ENCODE measurements at regions not wholly inside any gene's neighbourhood (a gene's known extent, or its start where the extent isn't known, plus 50 kb on each side); places are given as distances from the start of the nearest gene placed in this dataset.

- no peak overlapping the region for H3K4me3 ChIP-seq (ENCODE audit: low read depth, low read length)
- no peak for TF ChIP-seq CTCF (IDR thresholded peaks at IDR 0.05; ENCODE audit: low read depth, low read length)
- no peak for DNase-seq (ENCODE audit: low read depth, low spot score)
- in situ Hi-C loops (cut with HindIII; ENCODE audit: low sequenced_read_pairs), result no loop called here
Measured at GRCh38 chr12:53854701-53855316, 83.8 kb upstream of the HOXC13 start.

- no peak for DNase-seq (ENCODE audit: low read depth, low spot score)
- TF ChIP-seq CTCF (IDR thresholded peaks at IDR 0.05; ENCODE audit: low read depth, low read length), result no peak
- no peak overlapping the region for H3K4me3 ChIP-seq (ENCODE audit: low read depth, low read length)
- in situ Hi-C loops (cut with HindIII; ENCODE audit: low sequenced_read_pairs), result no loop called here
Measured at GRCh38 chr12:53856132-53856531, 82.5 kb upstream of the HOXC13 start.

- no peak for DNase-seq (ENCODE audit: low read depth, low spot score)
- TF ChIP-seq CTCF (IDR thresholded peaks at IDR 0.05; ENCODE audit: low read depth, low read length), result no peak
- no peak overlapping the region for H3K4me3 ChIP-seq (ENCODE audit: low read depth, low read length)
- in situ Hi-C loops (cut with HindIII; ENCODE audit: low sequenced_read_pairs), result no loop called here
Measured at GRCh38 chr12:53857666-53858065, 81.0 kb upstream of the HOXC13 start.

GRCh38 chr12:53860426-53861345, 77.9 kb upstream of the HOXC13 start:
- in situ Hi-C loops (cut with HindIII; ENCODE audit: low sequenced_read_pairs), result no loop called here
- TF ChIP-seq CTCF (IDR thresholded peaks at IDR 0.05; ENCODE audit: low read depth, low read length), result no peak
- no peak for DNase-seq (ENCODE audit: low read depth, low spot score)
- H3K4me3 ChIP-seq (ENCODE audit: low read depth, low read length), result no peak overlapping the region

- in situ Hi-C loops (cut with HindIII; ENCODE audit: low sequenced_read_pairs), result no loop called here
- no peak for DNase-seq (ENCODE audit: low read depth, low spot score)
- no peak overlapping the region for H3K4me3 ChIP-seq (ENCODE audit: low read depth, low read length)
- TF ChIP-seq CTCF (IDR thresholded peaks at IDR 0.05; ENCODE audit: low read depth, low read length), result no peak
Measured at GRCh38 chr12:53862206-53862605, 76.4 kb upstream of the HOXC13 start.

- no peak for TF ChIP-seq CTCF (IDR thresholded peaks at IDR 0.05; ENCODE audit: low read depth, low read length)
- H3K4me3 ChIP-seq (ENCODE audit: low read depth, low read length), result no peak overlapping the region
- DNase-seq (ENCODE audit: low read depth, low spot score), result no peak
- in situ Hi-C loops (cut with HindIII; ENCODE audit: low sequenced_read_pairs), result no loop called here
Measured at GRCh38 chr12:53862831-53863230, 75.8 kb upstream of the HOXC13 start.
